Neural progenitor cell (in vitro differentiated cells): ENCODE measurements at regions not wholly inside any gene's neighbourhood (a gene's known extent, or its start where the extent isn't known, plus 50 kb on each side); places are given as distances from the start of the nearest gene placed in this dataset.

ENCODE experiments used
- CTCF ChIP-seq: fragments of 200-600 bp; sonication (generic); IDR thresholded peaks from 2 replicates; pipeline ENCODE4 v1.5.1; 2017; ENCODE audit warnings: antibody characterized with exemption, mild to moderate bottlenecking
- EZH2 ChIP-seq: fragments of 200-600 bp; sonication (generic); IDR thresholded peaks from 2 replicates; pipeline ENCODE4 v1.6.1; 2017; ENCODE audit warnings: antibody characterized with exemption, mild to moderate bottlenecking, moderate library complexity
- EZH2phosphoT487 ChIP-seq: fragments of 200-600 bp; sonication (generic); IDR thresholded peaks from 2 replicates; pipeline ENCODE4 v1.6.1; 2017; ENCODE audit warnings: antibody characterized with exemption

GRCh38 chr6:44047179-44047546, 80.1 kb downstream of the MRPL14 start:
- no peak for TF ChIP-seq EZH2
- TF ChIP-seq CTCF: no peak
- no peak for TF ChIP-seq EZH2phosphoT487
